ENCODE measurements at regions not wholly inside any gene's neighbourhood (a gene's known extent, or its start where the extent isn't known, plus 50 kb on each side); places are given as distances from the start of the nearest gene placed in this dataset.

DNA sequence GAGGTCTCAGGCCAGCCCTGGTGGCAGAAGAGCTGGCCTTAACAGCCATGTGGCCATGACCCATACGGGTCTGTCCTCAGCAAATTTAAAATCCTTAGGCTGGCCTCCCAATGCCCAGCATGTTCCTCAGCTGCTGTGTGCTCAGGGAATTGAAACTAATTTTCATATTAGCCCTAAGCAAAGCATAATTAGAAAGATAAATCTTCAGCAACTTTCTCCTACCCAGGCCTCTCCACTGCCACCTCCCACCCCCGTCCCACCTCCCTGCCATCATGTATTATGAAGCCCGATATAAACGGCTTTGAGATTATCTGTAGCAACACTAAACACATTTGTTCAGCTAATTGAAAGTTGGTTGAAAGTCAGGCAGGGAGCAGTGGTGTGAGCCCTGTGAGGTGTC lies 178.8 kb upstream of the NTM start:
- CTCF ChIA-PET: interaction anchor here (0.5 kb wide), 1 partner anchor 52 kb away, joined by 3 read pairs; no protein-coding TSS in a partner anchor
- Mint-ChIP-seq H3K27me3 (ENCODE audit: insufficient read depth, unreplicated experiment) (peaks cover 36% of the 10 kb centered on the region), H3K9me3 (ENCODE audit: unreplicated experiment) (no peaks in the 10 kb centered on the region), H3K4me3 (ENCODE audit: unreplicated experiment) (no peak overlapping the region), H3K36me3 (ENCODE audit: insufficient read depth, unreplicated experiment) (no peaks in the 10 kb centered on the region), H3K27ac (ENCODE audit: unreplicated experiment) (no peak overlapping the region), H3K4me1 (ENCODE audit: low read depth, unreplicated experiment) (no peaks in the 10 kb centered on the region)
- Histone ChIP-seq H3K36me3 (ENCODE audit: control insufficient read depth, insufficient read depth, low read length) (no peaks in the 10 kb centered on the region), H3K9me3 (0 out of 2 replicates have a peak, but pooled peaks cover 3% of the 10 kb centered on the region), H3K4me1 (no peaks in the 10 kb centered on the region), H3K4me3 (ENCODE audit: low read depth, low read length) (no peak overlapping the region), H3K27me3 (replicated peaks; ENCODE audit: control insufficient read depth, insufficient read depth, low read length) (no peaks in the 10 kb centered on the region)
- DNase-seq: no peak
- POLR2A ChIA-PET: no interaction called here
- intact Hi-C loops (cut with micrococcal nuclease; ENCODE audit: unreplicated experiment): no loop called here
- no TSS peak for BruUV-seq (replicated peaks)
- TF ChIP-seq, protein P1, sequence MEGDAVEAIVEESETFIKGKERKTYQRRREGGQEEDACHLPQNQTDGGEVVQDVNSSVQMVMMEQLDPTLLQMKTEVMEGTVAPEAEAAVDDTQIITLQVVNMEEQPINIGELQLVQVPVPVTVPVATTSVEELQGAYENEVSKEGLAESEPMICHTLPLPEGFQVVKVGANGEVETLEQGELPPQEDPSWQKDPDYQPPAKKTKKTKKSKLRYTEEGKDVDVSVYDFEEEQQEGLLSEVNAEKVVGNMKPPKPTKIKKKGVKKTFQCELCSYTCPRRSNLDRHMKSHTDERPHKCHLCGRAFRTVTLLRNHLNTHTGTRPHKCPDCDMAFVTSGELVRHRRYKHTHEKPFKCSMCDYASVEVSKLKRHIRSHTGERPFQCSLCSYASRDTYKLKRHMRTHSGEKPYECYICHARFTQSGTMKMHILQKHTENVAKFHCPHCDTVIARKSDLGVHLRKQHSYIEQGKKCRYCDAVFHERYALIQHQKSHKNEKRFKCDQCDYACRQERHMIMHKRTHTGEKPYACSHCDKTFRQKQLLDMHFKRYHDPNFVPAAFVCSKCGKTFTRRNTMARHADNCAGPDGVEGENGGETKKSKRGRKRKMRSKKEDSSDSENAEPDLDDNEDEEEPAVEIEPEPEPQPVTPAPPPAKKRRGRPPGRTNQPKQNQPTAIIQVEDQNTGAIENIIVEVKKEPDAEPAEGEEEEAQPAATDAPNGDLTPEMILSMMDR (IDR thresholded peaks at IDR 0.05; ENCODE audit: insufficient read depth in 1 of 2, low read depth in 1 of 2, low read length in 1 of 2, severe bottlenecking in 1 of 2, unreplicated experiment in 1 of 2): no peak

DNA sequence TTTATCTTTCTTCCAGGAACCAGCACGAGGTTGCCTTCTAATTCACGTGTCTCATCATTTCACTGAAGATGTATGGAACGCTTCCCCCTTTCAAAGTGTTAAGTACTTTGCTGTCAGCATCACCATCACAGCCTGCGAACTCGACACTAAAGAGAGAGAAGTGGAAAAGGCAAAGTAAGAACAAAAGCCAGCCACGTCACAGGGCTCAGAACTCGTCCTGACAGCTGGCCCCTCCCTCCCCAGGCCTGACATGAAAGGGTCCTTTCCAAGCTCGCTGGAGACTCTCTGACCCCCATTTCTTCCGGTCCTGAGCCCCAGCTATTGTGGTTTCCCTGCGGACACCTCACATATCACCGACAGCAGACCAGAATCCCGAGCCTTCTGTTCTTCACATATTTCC lies 177.8 kb upstream of the NTM start:
- H3K27me3 ChIP-seq (replicated peaks; ENCODE audit: control insufficient read depth, insufficient read depth, low read length): no peaks in the 10 kb centered on the region
- POLR2A ChIA-PET: no interaction called here

GRCh38 chr11:131193031-131193501 lies 177.3 kb upstream of the NTM start:
- no peaks in the 10 kb centered on the region for H3K4me1 Mint-ChIP-seq (ENCODE audit: low read depth, unreplicated experiment)
- TF ChIP-seq, protein P1 (IDR thresholded peaks at IDR 0.05; ENCODE audit: insufficient read depth in 1 of 2, low read depth in 1 of 2, low read length in 1 of 2, severe bottlenecking in 1 of 2, unreplicated experiment in 1 of 2): no peak
- peaks cover 37% of the 10 kb centered on the region for H3K27me3 Mint-ChIP-seq (ENCODE audit: insufficient read depth, unreplicated experiment)

More for the DNA sequence above, 177.8 kb upstream of the NTM start:
- Mint-ChIP-seq H3K4me3 (ENCODE audit: unreplicated experiment) (no peak overlapping the region), H3K36me3 (ENCODE audit: insufficient read depth, unreplicated experiment) (no peaks in the 10 kb centered on the region), H3K27me3 (ENCODE audit: insufficient read depth, unreplicated experiment) (peaks cover 37% of the 10 kb centered on the region), H3K9me3 (ENCODE audit: unreplicated experiment) (no peaks in the 10 kb centered on the region), H3K4me1 (ENCODE audit: low read depth, unreplicated experiment) (no peaks in the 10 kb centered on the region), H3K27ac (ENCODE audit: unreplicated experiment) (no peak overlapping the region)
- TF ChIP-seq, protein P1 (IDR thresholded peaks at IDR 0.05; ENCODE audit: insufficient read depth in 1 of 2, low read depth in 1 of 2, low read length in 1 of 2, severe bottlenecking in 1 of 2, unreplicated experiment in 1 of 2): no peak
- BruUV-seq (replicated peaks): no TSS peak
- CTCF ChIA-PET: no interaction called here
- Histone ChIP-seq H3K36me3 (ENCODE audit: control insufficient read depth, insufficient read depth, low read length) (no peaks in the 10 kb centered on the region), H3K9me3 (0 out of 2 replicates have a peak, but pooled peaks cover 3% of the 10 kb centered on the region), H3K4me1 (no peaks in the 10 kb centered on the region), H3K4me3 (ENCODE audit: low read depth, low read length) (no peak overlapping the region)
- DNase-seq: no peak
- intact Hi-C loops (cut with micrococcal nuclease; ENCODE audit: unreplicated experiment): no loop called here

More at GRCh38 chr11:131193031-131193501, 177.3 kb upstream of the NTM start:
- DNase-seq: no peak
- Histone ChIP-seq H3K4me1 (no peaks in the 10 kb centered on the region), H3K36me3 (ENCODE audit: control insufficient read depth, insufficient read depth, low read length) (no peaks in the 10 kb centered on the region), H3K4me3 (ENCODE audit: low read depth, low read length) (no peak overlapping the region), H3K9me3 (0 out of 2 replicates have a peak, but pooled peaks cover 3% of the 10 kb centered on the region), H3K27me3 (replicated peaks; ENCODE audit: control insufficient read depth, insufficient read depth, low read length) (peaks cover under 1% of the 10 kb centered on the region; the same call in 1 of the 2 replicates)
- ChIA-PET CTCF (no interaction called here), POLR2A (no interaction called here)
- intact Hi-C loops (cut with micrococcal nuclease; ENCODE audit: unreplicated experiment): no loop called here
- Mint-ChIP-seq H3K36me3 (ENCODE audit: insufficient read depth, unreplicated experiment) (no peaks in the 10 kb centered on the region), H3K27ac (ENCODE audit: unreplicated experiment) (no peak overlapping the region), H3K4me3 (ENCODE audit: unreplicated experiment) (no peak overlapping the region), H3K9me3 (ENCODE audit: unreplicated experiment) (no peaks in the 10 kb centered on the region)
- BruUV-seq (replicated peaks): no TSS peak
